WTC11 (cell line): ENCODE measurements at regions not wholly inside any gene's neighbourhood (a gene's known extent, or its start where the extent isn't known, plus 50 kb on each side); places are given as distances from the start of the nearest gene placed in this dataset.

ENCODE experiments used
- ATAC-seq: fragments of 200-7000 bp; cut with Tn5 transposase; 2 replicates; pipeline ENCODE4 v1.10.0; 2021; ENCODE audit warnings: mild to moderate bottlenecking, moderate library complexity
- CTCF ChIA-PET: fragments of 300-600 bp; sonication (Branson Sonifier 250); formaldehyde crosslinking; loops from one replicate; lab custom pipeline; 2021; ENCODE audit warnings: antibody characterized with exemption; lab: Charles Lee
- POLR2A ChIA-PET: fragments of 350-600 bp; sonication (Branson Sonifier 250); formaldehyde crosslinking; loops from one replicate; lab custom pipeline; 2021; ENCODE audit warnings: antibody characterized with exemption; lab: Charles Lee
- DNase-seq: peaks from one replicate; pipeline ENCODE4 v3.0.0; 2021; ENCODE audit warnings: low spot score
- H3K27ac Mint-ChIP-seq: 2 replicates; pipeline ENCODE4 v1.8.0; 2021; ENCODE audit warnings: mixed read lengths
- H3K27me3 Mint-ChIP-seq: 2 replicates; pipeline ENCODE4 v1.8.0; 2021; ENCODE audit warnings: low read depth, mild to moderate bottlenecking, moderate library complexity, mixed read lengths
- H3K36me3 Mint-ChIP-seq: 2 replicates; pipeline ENCODE4 v1.8.0; 2021; ENCODE audit warnings: mixed read lengths
- H3K4me1 Mint-ChIP-seq: 2 replicates; pipeline ENCODE4 v1.8.0; 2022; ENCODE audit warnings: mixed read lengths
- H3K4me3 Mint-ChIP-seq: 2 replicates; pipeline ENCODE4 v1.8.0; 2021; ENCODE audit warnings: mild to moderate bottlenecking, moderate library complexity, mixed read lengths
- H3K9me3 Mint-ChIP-seq: 2 replicates; pipeline ENCODE4 v1.8.0; 2021; ENCODE audit warnings: mixed read lengths
- FOXJ3 ChIP-seq: sonication (generic); formaldehyde crosslinking; IDR thresholded peaks from 2 replicates; pipeline ENCODE4 v1.9.0; 2021; ENCODE audit warnings: missing genetic modification reagents, mild to moderate bottlenecking, borderline replicate concordance
- GTF2I ChIP-seq: fragments of 250-450 bp; sonication (Bioruptor Pico); conservative IDR thresholded peaks from 2 replicates; pipeline ENCODE4 v1.4.0; 2021; ENCODE audit warnings: mild to moderate bottlenecking
- JAZF1 ChIP-seq: fragments of 250-450 bp; sonication (Bioruptor Pico); IDR thresholded peaks from 2 replicates; pipeline ENCODE4 v1.9.0; 2021; ENCODE audit warnings: moderate library complexity, mild to moderate bottlenecking, inconsistent platforms
- KAT7 ChIP-seq: sonication (generic); formaldehyde crosslinking; IDR thresholded peaks from 2 replicates; pipeline ENCODE4 v1.8.1; 2023; ENCODE audit warnings: missing genetic modification reagents, mild to moderate bottlenecking, borderline replicate concordance
- NFE2L1 ChIP-seq: sonication (generic); formaldehyde crosslinking; IDR thresholded peaks from 2 replicates; pipeline ENCODE4 v1.8.1; 2023; ENCODE audit warnings: missing genetic modification reagents
- NFYB ChIP-seq: sonication (generic); formaldehyde crosslinking; conservative IDR thresholded peaks from 2 replicates; pipeline ENCODE4 v1.8.0; 2022; ENCODE audit warnings: low read depth, missing genetic modification reagents
- SOX15 ChIP-seq: fragments of 250-450 bp; sonication (Bioruptor Pico); IDR thresholded peaks from 2 replicates; pipeline ENCODE4 v1.9.0; 2021; ENCODE audit warnings: mild to moderate bottlenecking
- SP1 ChIP-seq: sonication (generic); formaldehyde crosslinking; conservative IDR thresholded peaks from 2 replicates; pipeline ENCODE4 v1.8.1; 2022; ENCODE audit warnings: missing genetic modification reagents
- TEAD4 ChIP-seq: sonication (generic); formaldehyde crosslinking; IDR thresholded peaks from 2 replicates; pipeline ENCODE4 v1.8.0; 2022; ENCODE audit warnings: mild to moderate bottlenecking, missing genetic modification reagents
- ZNF396 ChIP-seq: fragments of 250-450 bp; sonication (Bioruptor Pico); IDR thresholded peaks from 2 replicates; pipeline ENCODE4 v1.8.0; 2021; ENCODE audit warnings: mild to moderate bottlenecking, moderate library complexity, borderline replicate concordance
- TF ChIP-seq, protein P1 (sequence below): sonication (generic); formaldehyde crosslinking; conservative IDR thresholded peaks from 2 replicates; pipeline ENCODE4 v1.8.1; 2022; ENCODE audit warnings: mild to moderate bottlenecking, missing genetic modification reagents
- TF ChIP-seq, protein P2 (sequence below): fragments of 250-450 bp; sonication (Bioruptor Pico); IDR thresholded peaks from 2 replicates; pipeline ENCODE4 v2.1.2; 2022; ENCODE audit warnings: mild to moderate bottlenecking, moderate library complexity
- TF ChIP-seq, protein P3 (sequence below): sonication (generic); formaldehyde crosslinking; conservative IDR thresholded peaks from 2 replicates; pipeline ENCODE4 v1.8.1; 2023; ENCODE audit warnings: mild to moderate bottlenecking, low read depth, missing genetic modification reagents, moderate library complexity
- TF ChIP-seq, protein P4 (sequence below): fragments of 250-450 bp; sonication (Bioruptor Pico); IDR thresholded peaks from 2 replicates; pipeline ENCODE4 v1.8.0; 2021; ENCODE audit warnings: mild to moderate bottlenecking
- TF ChIP-seq, protein P5 (sequence below): fragments of 200-600 bp; IDR thresholded peaks from 2 replicates; pipeline ENCODE4 v1.8.0; 2022; ENCODE audit warnings: antibody characterized with exemption
- TF ChIP-seq, protein P6 (sequence below): sonication (generic); formaldehyde crosslinking; IDR thresholded peaks from 2 replicates; pipeline ENCODE4 v1.8.1; 2022; ENCODE audit warnings: missing genetic modification reagents, borderline replicate concordance
- TF ChIP-seq, protein P7 (sequence below): sonication (generic); formaldehyde crosslinking; IDR thresholded peaks from 2 replicates; pipeline ENCODE4 v1.8.1; 2022; ENCODE audit warnings: low read depth, mild to moderate bottlenecking, moderate library complexity, missing genetic modification reagents, borderline replicate concordance
- TF ChIP-seq, protein P8 (sequence below): sonication (generic); formaldehyde crosslinking; IDR thresholded peaks from 2 replicates; pipeline ENCODE4 v1.8.0; 2023; ENCODE audit warnings: mild to moderate bottlenecking, missing genetic modification reagents

DNA sequence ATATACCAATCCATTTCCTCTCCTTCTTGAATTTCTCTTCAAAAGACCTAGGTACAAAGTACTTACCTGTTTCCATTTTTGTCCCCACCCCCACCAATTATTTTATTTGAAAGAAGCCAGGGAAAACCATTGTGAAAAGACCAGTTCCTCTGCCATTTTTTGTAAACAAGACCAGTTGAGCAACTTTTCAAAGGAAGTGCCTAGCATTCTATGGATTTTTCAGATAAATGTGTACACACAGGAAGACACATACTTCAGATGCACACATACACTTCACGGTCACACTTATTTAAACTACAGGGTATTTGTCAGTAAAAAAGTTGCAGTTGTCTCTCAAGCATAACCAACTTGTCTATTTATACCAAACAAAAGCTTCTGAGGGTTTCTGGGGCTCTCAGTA lies 587.2 kb upstream of the KLHL4 start:
- Mint-ChIP-seq H3K9me3 (peaks cover 26% of the 10 kb centered on the region), H3K4me3 (no peak overlapping the region), H3K27ac (no peak overlapping the region)
- no peak for DNase-seq
- CTCF ChIA-PET = no interaction called here
- no peak for ATAC-seq
- no peak for TF ChIP-seq KAT7
- no peak for TF ChIP-seq NFE2L1 (CRISPR knock-in tag)
- TF ChIP-seq, protein P1, sequence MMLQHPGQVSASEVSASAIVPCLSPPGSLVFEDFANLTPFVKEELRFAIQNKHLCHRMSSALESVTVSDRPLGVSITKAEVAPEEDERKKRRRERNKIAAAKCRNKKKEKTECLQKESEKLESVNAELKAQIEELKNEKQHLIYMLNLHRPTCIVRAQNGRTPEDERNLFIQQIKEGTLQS (CRISPR knock-in tag) = no peak
- TF ChIP-seq ZNF396 (CRISPR knock-in tag) = no peak
- TF ChIP-seq, protein P2, sequence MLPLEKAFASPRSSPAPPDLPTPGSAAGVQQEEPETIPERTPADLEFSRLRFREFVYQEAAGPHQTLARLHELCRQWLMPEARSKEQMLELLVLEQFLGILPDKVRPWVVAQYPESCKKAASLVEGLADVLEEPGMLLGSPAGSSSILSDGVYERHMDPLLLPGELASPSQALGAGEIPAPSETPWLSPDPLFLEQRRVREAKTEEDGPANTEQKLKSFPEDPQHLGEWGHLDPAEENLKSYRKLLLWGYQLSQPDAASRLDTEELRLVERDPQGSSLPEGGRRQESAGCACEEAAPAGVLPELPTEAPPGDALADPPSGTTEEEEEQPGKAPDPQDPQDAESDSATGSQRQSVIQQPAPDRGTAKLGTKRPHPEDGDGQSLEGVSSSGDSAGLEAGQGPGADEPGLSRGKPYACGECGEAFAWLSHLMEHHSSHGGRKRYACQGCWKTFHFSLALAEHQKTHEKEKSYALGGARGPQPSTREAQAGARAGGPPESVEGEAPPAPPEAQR (CRISPR knock-in tag) = no peak
- TF ChIP-seq, all 79 proteins: peak for 0
- POLR2A ChIA-PET = no interaction called here
- Mint-ChIP-seq H3K36me3 (peaks cover 13% of the 10 kb centered on the region), H3K27me3 (no peaks in the 10 kb centered on the region), H3K4me1 (peaks cover 6% of the 10 kb centered on the region)

DNA sequence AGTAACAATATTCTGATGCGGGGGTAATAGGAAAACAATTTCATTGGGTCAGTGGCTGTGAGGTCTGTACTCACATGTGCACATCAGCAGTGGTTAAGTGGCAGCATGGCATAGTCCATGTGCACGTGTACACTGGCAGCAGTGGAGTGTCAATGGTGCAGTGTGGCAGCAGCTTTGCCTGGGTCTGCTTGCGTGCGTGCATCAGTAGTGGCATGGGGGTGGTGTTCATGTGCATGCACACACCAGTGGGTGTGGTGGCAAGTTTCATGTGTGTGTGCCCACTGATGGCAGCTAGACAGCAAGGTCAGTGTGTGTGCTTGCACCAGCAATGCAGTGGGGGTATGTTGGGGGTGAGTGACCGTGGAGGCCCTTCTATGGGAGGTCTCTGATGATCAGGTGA lies 581.6 kb upstream of the KLHL4 start:
- H3K4me3 Mint-ChIP-seq = no peak overlapping the region
- ATAC-seq (no peak), DNase-seq (no peak)
- ChIA-PET CTCF (no interaction called here), POLR2A (no interaction called here)
- no peak for TF ChIP-seq FOXJ3 (CRISPR knock-in tag)
- TF ChIP-seq NFYB = no peak
- no peak for TF ChIP-seq JAZF1 (CRISPR knock-in tag)
- TF ChIP-seq, protein P3, sequence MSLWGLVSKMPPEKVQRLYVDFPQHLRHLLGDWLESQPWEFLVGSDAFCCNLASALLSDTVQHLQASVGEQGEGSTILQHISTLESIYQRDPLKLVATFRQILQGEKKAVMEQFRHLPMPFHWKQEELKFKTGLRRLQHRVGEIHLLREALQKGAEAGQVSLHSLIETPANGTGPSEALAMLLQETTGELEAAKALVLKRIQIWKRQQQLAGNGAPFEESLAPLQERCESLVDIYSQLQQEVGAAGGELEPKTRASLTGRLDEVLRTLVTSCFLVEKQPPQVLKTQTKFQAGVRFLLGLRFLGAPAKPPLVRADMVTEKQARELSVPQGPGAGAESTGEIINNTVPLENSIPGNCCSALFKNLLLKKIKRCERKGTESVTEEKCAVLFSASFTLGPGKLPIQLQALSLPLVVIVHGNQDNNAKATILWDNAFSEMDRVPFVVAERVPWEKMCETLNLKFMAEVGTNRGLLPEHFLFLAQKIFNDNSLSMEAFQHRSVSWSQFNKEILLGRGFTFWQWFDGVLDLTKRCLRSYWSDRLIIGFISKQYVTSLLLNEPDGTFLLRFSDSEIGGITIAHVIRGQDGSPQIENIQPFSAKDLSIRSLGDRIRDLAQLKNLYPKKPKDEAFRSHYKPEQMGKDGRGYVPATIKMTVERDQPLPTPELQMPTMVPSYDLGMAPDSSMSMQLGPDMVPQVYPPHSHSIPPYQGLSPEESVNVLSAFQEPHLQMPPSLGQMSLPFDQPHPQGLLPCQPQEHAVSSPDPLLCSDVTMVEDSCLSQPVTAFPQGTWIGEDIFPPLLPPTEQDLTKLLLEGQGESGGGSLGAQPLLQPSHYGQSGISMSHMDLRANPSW (CRISPR knock-in tag) = no peak
- TF ChIP-seq, protein P4, sequence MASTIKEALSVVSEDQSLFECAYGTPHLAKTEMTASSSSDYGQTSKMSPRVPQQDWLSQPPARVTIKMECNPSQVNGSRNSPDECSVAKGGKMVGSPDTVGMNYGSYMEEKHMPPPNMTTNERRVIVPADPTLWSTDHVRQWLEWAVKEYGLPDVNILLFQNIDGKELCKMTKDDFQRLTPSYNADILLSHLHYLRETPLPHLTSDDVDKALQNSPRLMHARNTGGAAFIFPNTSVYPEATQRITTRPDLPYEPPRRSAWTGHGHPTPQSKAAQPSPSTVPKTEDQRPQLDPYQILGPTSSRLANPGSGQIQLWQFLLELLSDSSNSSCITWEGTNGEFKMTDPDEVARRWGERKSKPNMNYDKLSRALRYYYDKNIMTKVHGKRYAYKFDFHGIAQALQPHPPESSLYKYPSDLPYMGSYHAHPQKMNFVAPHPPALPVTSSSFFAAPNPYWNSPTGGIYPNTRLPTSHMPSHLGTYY (CRISPR knock-in tag) = no peak
- TF ChIP-seq SP1 (CRISPR knock-in tag) = no peak
- TF ChIP-seq, protein P5, sequence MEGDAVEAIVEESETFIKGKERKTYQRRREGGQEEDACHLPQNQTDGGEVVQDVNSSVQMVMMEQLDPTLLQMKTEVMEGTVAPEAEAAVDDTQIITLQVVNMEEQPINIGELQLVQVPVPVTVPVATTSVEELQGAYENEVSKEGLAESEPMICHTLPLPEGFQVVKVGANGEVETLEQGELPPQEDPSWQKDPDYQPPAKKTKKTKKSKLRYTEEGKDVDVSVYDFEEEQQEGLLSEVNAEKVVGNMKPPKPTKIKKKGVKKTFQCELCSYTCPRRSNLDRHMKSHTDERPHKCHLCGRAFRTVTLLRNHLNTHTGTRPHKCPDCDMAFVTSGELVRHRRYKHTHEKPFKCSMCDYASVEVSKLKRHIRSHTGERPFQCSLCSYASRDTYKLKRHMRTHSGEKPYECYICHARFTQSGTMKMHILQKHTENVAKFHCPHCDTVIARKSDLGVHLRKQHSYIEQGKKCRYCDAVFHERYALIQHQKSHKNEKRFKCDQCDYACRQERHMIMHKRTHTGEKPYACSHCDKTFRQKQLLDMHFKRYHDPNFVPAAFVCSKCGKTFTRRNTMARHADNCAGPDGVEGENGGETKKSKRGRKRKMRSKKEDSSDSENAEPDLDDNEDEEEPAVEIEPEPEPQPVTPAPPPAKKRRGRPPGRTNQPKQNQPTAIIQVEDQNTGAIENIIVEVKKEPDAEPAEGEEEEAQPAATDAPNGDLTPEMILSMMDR = no peak
- TF ChIP-seq, protein P6, sequence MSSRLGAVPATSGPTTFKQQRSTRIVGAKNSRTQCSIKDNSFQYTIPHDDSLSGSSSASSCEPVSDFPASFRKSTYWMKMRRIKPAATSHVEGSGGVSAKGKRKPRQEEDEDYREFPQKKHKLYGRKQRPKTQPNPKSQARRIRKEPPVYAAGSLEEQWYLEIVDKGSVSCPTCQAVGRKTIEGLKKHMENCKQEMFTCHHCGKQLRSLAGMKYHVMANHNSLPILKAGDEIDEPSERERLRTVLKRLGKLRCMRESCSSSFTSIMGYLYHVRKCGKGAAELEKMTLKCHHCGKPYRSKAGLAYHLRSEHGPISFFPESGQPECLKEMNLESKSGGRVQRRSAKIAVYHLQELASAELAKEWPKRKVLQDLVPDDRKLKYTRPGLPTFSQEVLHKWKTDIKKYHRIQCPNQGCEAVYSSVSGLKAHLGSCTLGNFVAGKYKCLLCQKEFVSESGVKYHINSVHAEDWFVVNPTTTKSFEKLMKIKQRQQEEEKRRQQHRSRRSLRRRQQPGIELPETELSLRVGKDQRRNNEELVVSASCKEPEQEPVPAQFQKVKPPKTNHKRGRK (CRISPR knock-in tag) = no peak
- TF ChIP-seq, protein P7, sequence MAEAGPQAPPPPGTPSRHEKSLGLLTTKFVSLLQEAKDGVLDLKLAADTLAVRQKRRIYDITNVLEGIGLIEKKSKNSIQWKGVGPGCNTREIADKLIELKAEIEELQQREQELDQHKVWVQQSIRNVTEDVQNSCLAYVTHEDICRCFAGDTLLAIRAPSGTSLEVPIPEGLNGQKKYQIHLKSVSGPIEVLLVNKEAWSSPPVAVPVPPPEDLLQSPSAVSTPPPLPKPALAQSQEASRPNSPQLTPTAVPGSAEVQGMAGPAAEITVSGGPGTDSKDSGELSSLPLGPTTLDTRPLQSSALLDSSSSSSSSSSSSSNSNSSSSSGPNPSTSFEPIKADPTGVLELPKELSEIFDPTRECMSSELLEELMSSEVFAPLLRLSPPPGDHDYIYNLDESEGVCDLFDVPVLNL (CRISPR knock-in tag) = no peak
- no peak for TF ChIP-seq SOX15 (CRISPR knock-in tag)
- no peak for TF ChIP-seq GTF2I (CRISPR knock-in tag)
- TF ChIP-seq, protein P8, sequence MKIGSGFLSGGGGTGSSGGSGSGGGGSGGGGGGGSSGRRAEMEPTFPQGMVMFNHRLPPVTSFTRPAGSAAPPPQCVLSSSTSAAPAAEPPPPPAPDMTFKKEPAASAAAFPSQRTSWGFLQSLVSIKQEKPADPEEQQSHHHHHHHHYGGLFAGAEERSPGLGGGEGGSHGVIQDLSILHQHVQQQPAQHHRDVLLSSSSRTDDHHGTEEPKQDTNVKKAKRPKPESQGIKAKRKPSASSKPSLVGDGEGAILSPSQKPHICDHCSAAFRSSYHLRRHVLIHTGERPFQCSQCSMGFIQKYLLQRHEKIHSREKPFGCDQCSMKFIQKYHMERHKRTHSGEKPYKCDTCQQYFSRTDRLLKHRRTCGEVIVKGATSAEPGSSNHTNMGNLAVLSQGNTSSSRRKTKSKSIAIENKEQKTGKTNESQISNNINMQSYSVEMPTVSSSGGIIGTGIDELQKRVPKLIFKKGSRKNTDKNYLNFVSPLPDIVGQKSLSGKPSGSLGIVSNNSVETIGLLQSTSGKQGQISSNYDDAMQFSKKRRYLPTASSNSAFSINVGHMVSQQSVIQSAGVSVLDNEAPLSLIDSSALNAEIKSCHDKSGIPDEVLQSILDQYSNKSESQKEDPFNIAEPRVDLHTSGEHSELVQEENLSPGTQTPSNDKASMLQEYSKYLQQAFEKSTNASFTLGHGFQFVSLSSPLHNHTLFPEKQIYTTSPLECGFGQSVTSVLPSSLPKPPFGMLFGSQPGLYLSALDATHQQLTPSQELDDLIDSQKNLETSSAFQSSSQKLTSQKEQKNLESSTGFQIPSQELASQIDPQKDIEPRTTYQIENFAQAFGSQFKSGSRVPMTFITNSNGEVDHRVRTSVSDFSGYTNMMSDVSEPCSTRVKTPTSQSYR (CRISPR knock-in tag) = no peak
- no peak for TF ChIP-seq TEAD4 (CRISPR knock-in tag)
- no peaks in the 10 kb centered on the region for H3K27me3 Mint-ChIP-seq
- peaks cover 13% of the 10 kb centered on the region for H3K36me3 Mint-ChIP-seq
- peaks cover 21% of the 10 kb centered on the region for H3K9me3 Mint-ChIP-seq
- H3K27ac Mint-ChIP-seq = no peak overlapping the region
- no peaks in the 10 kb centered on the region for H3K4me1 Mint-ChIP-seq
